Fibroblast of peridontal ligament (primary cell): ENCODE measurements at regions not wholly inside any gene's neighbourhood (a gene's known extent, or its start where the extent isn't known, plus 50 kb on each side); places are given as distances from the start of the nearest gene placed in this dataset.
A peak's percentile ranks its signal among the peaks of the same experiment; 100 is the strongest.

Source experiments
- DNase-seq: peaks from one replicate; pipeline ENCODE4 v3.0.0-alpha.2; 2010; ENCODE audit errors: extremely low read depth

DNA sequence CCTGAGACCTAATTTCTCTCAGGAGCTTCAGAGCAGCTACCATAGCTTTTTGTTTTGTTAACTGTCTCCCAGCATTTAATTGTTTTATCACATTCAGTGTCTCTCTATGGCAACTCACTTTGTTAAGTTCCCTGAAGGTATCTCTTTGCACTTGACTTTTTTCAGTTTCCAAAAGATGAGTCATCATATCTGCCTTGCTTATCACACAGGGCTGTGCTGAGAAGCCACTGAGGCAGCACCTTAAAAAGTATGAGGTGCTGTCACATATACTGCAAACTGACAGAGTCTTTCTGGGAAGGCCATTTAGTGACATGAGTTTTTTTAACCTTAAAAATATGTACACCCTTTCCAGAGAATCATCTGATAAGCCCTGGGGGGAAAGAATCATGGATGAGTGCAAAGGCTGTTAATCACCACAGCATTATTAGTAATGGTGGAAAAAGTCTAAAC lies 56.8 kb downstream of the PPP1R3C start:
- DNase-seq: no peak

DNA sequence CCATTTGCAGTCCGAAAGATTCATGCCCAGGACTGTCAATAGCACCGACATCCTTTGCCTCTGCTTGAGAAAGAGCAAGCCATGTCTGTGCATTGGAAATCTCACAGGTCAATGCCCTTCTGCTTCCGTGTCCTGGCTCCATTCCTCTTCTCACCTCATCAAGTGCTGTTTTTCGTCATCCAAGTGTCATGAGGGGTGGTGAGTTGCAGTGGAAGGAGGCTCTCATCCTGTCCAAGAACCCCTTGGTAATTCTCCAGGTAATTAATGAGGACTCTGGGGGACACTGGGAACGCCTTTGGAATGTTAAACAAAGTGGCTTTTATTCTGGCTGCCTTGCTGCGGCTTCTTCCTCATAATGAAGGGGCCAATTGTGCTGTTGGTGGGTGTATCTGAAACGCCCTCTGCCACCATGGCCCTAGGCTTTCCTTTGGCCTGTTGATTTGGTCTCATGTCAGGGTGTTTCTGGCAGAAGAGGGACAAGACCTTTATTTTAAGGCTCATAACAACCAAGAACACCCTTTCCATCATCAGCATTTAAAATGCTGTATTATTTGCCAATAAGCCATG lies 57.7 kb downstream of the PPP1R3C start:
- no peak for DNase-seq

DNA sequence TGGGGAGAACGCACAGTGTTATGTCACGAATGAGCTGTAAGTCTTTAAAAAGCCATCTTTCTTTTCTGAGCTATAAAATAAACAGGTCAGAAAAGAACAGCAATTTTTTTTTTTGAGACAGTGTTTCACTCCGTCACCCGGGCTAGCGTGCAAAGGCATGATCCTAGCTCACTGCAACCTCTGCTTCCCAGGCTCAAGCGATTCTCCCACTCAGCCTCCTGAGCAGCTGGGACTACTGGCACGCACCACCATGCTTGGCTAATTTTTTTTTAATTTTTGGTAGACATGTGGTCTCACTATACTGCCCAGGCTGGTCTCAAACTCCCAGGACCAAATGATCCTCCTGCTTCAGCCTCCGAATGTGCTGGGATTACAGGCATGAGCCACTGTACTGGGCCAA lies 58.6 kb downstream of the PPP1R3C start:
- DNase-seq: no peak

DNA sequence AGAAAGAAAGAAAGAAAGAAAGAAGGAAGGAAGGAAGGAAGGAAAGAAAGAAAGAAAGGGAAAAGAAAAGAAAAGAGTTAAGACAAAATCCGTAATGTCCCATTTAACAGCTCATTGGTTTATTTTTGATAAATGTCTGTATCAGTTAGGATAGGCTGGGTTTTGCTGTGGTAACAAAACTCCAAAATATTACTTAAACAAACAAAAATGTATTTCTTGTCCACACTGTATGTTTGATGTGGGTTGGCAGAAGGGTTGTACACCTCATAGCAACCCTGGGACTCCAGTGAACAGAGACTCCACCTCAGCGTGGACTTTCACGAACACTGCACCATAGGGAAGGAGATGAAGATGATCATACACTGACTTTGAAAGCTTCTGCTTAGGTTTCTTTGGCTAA lies 59.6 kb downstream of the PPP1R3C start:
- DNase-seq: no peak

DNA sequence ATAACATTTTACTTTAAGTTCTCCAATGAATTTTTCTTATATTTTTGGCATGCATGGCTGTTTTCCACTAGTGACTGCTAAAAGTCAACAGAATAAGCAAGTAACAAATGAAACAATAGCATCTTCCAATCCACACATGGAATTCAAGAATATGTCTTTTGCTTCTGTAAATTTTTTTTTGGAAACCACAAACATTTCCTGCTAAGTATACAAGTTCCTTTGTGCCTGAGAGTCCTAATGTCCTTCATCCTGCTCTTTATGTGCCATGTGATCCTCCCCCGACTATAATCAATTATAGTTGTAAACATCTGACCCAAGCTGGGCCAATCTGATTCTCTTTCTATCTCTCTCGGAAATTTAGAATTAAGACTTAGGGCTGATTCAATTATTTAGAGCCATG lies 61.2 kb downstream of the PPP1R3C start:
- peak; percentile 43 for DNase-seq

DNA sequence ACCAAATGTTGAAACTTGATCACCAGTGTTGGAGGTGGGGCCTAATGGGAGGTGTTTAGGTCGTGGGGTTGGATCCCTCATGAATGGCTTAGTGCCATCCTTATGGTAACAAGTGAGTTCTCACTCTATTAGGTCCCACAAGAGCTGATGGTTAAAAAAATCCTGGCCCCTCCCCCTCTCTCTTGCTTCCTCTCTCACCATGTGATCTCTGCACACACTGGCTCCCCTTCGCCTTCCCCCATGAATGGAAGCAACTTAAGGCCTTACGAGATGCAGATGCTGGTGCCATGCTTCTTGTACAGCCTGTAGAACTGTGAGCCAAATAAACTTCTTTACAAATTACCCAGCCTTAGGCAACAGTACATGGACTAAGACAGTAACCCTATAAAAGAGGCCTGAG lies 62.7 kb downstream of the PPP1R3C start:
- no peak for DNase-seq

DNA sequence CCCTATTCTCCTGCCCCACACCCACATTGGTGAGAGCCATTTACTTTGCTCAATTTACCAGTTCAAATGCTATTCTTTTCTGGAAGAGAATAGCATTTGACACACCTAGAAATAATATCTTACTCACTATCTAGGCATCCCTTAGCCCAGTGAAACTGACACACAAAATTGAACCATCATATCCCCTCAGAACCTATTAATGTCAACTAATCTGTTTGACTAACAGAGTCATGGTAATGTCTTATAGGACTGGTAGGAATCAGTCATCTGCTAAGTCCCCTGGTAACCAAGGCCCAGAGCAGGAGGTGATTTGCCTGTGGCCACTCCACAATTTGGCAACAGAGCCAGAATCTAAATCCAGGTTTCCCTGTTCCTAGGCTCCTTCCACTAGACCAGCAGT lies 63.3 kb downstream of the PPP1R3C start:
- no peak for DNase-seq

DNA sequence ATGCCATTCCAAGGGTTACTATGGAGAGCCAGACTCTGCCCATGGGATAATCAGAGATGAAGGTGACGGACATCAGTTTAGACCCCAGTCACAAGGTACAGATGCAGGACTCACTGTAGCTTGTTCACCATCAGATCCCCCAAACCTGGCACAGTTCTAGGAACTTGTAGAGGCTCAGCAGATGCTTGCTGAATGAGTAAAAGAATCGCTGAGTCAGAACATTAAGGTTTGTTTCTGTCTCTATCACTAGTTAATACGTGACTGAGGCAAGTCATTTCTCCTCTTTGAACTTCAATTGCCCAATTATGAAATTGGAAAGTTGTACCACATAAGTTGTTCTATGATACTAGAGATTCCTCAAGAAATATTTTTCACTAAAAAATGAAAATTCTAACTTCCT lies 65.1 kb downstream of the PPP1R3C start:
- no peak for DNase-seq

DNA sequence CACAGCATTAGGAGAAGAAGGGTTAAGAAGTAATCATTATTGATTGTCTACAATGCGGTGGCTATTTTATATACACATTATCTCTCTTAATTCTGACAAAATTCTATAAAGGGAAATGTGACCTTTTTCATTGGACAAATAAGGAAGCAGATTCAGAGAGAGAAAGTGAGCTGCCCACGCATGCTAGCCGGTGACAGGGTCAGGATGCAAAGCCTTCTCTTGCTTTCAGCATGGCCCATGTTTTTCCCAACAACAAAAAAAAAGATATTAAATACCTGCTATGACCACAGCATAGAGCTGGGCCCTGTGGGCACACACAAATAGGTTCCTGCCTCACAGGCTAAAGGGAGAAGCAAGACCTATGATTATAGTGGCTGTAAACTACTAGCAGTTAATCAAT lies 66.8 kb downstream of the PPP1R3C start:
- no peak for DNase-seq

DNA sequence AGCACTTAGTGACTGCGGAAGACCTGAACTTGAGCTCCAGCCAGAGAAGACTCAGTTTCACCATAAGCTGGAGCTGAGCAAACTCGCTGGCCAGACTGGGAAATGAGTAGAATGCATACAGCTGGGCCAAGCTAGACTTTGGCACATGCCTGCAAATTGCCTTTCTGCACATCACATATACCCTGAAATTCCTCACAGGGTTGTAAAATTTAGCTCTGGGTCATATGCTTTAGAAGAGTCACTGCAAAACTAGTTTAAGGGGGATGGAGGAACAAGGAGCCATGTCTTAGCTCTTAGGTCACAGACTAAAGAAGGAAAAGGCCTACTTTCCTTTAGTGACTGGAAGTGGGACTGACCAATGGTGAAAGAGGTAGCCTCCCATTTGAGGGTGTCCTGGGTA lies 67.6 kb downstream of the PPP1R3C start:
- no peak for DNase-seq

DNA sequence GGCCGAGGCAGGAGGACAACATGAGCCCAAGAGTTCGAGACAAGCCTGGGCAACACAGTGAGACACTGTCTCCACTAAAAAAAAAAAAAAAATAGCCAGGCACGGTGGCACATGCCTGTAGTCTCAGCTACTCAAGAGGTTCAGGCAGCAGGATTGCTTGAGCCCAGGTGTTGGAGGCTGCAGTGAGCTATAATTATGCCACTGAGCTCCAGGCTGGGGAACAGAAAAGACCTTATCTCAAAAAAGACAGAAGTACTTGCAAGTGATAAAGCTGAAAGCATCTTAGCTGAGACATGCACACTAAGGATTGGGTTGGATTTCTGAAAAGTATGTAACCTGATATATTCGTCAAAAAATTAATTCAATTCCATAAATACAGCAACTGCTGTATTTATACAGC lies 68.4 kb downstream of the PPP1R3C start:
- no peak for DNase-seq
